ENCODE measurements at regions not wholly inside any gene's neighbourhood (a gene's known extent, or its start where the extent isn't known, plus 50 kb on each side); places are given as distances from the start of the nearest gene placed in this dataset.

DNA sequence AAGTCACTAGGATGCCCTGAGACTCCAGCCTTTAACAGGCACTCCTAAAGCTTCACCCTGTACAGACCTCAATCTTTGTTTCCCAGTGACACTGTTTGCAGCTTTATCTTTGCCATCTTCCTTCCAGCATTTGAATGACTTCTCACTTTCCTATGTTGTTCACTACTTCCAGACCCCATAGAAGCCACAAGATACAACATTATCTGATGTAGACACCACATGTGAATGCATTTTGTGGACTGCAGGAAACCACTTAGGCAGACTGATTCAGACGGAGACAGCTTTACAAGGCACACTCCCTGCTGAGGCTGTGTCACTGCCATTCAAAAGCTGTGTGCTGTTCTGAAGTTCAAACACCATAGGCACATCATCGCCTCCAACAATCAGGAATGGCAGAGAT lies 67.3 kb upstream of the SPATS2L start:
- Histone ChIP-seq H2BK12ac (ENCODE audit: low read length) (no peak overlapping the region), H2BK120ac (ENCODE audit: low read depth, low read length) (no peak overlapping the region), H3K4ac (ENCODE audit: low read length) (no peak overlapping the region), H3K4me2 (ENCODE audit: insufficient read depth, low read length, poor library complexity, severe bottlenecking) (no peak overlapping the region), H2AFZ (ENCODE audit: low read length) (no peak overlapping the region), H3K23ac (ENCODE audit: low read depth, low read length, poor library complexity) (no peak overlapping the region), H3K9me3 (replicated peaks in 1 of 2; ENCODE audit: control insufficient read depth in 2 of 2, insufficient read depth in 1 of 2, low read depth in 1 of 2, low read length in 2 of 2) (no peaks in the 10 kb centered on the region), H2BK5ac (ENCODE audit: low read length) (no peak overlapping the region), H3K79me1 (ENCODE audit: low read depth, low read length) (no peaks in the 10 kb centered on the region), H3K27me3 (ENCODE audit: control insufficient read depth in 3 of 3, insufficient read depth in 3 of 3, low read depth in 1 of 3, low read length in 3 of 3) (no peaks in the 10 kb centered on the region), H2AK5ac (ENCODE audit: low read depth, low read length) (no peak overlapping the region), H3K36me3 (replicated peaks in 1 of 2; ENCODE audit: control insufficient read depth in 2 of 2, insufficient read depth in 2 of 2, low read length in 2 of 2) (no peaks in the 10 kb centered on the region), H3K4me3 (ENCODE audit: low read length in 2 of 2) (no peak overlapping the region), H3K4me1 (ENCODE audit: control insufficient read depth in 2 of 2, insufficient read depth in 1 of 2, low read depth in 1 of 2, low read length in 2 of 2) (no peaks in the 10 kb centered on the region), H2BK15ac (ENCODE audit: low read length) (no peak overlapping the region), H3K18ac (ENCODE audit: low read length) (no peak overlapping the region), H4K91ac (ENCODE audit: low read depth, low read length, poor library complexity) (no peak overlapping the region), H4K8ac (ENCODE audit: low read depth, low read length) (no peak overlapping the region), H3K14ac (ENCODE audit: low read length) (no peak overlapping the region), H3K27ac (replicated peaks; ENCODE audit: low read length) (no peak overlapping the region), H3K9ac (ENCODE audit: low read depth, low read length, poor library complexity) (no peak overlapping the region)
- no CpG with 5 or more reads among the region's 2 CpGs for WGBS, 2 donors (ENCODE audit: extremely low coverage in 2 of 2, insufficient read length in 2 of 2, insufficient replicate concordance in 1 of 2)
- DNase-seq (ENCODE audit: low spot score): peak; percentile 5

DNA sequence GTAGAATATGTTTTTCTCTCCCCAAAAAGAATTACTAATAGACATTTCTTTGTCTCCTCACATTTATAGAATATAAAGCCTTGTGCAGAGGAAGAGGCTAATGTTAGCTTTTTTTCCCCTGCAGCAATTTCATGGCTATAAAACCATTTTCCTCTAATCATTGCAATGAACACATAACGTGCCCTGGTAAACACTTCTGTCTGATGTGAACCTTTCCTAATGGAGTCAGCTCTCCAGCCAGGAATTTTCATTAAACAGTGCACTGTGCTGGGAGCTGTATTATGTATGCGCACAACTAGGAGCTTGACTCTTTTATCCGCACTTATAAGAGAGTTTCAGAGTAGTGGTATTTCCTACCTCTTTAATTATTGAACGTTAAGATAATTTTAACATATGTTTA lies 63.9 kb upstream of the SPATS2L start:
- H3K79me1 ChIP-seq (ENCODE audit: low read depth, low read length): no peaks in the 10 kb centered on the region
- H3K9ac ChIP-seq (ENCODE audit: low read depth, low read length, poor library complexity): no peak overlapping the region
- no peaks in the 10 kb centered on the region for H3K4me1 ChIP-seq (ENCODE audit: control insufficient read depth in 2 of 2, insufficient read depth in 1 of 2, low read depth in 1 of 2, low read length in 2 of 2)
- no peak overlapping the region for H3K4me2 ChIP-seq (ENCODE audit: insufficient read depth, low read length, poor library complexity, severe bottlenecking)
- H3K27ac ChIP-seq (replicated peaks; ENCODE audit: low read length): no peak overlapping the region
- H4K8ac ChIP-seq (ENCODE audit: low read depth, low read length): no peak overlapping the region
- no peak for DNase-seq (ENCODE audit: low spot score)
- H3K27me3 ChIP-seq (ENCODE audit: control insufficient read depth in 3 of 3, insufficient read depth in 3 of 3, low read depth in 1 of 3, low read length in 3 of 3): no peaks in the 10 kb centered on the region
- H2BK5ac ChIP-seq (ENCODE audit: low read length): no peak overlapping the region
- H3K23ac ChIP-seq (ENCODE audit: low read depth, low read length, poor library complexity): no peak overlapping the region
- H4K91ac ChIP-seq (ENCODE audit: low read depth, low read length, poor library complexity): no peak overlapping the region
- no peak overlapping the region for H2AK5ac ChIP-seq (ENCODE audit: low read depth, low read length)
- no peak overlapping the region for H2AFZ ChIP-seq (ENCODE audit: low read length)
- H3K4me3 ChIP-seq (ENCODE audit: low read length in 2 of 2): no peak overlapping the region
- H2BK120ac ChIP-seq (ENCODE audit: low read depth, low read length): no peak overlapping the region
- no peak overlapping the region for H3K14ac ChIP-seq (ENCODE audit: low read length)
- H3K4ac ChIP-seq (ENCODE audit: low read length): no peak overlapping the region
- H2BK15ac ChIP-seq (ENCODE audit: low read length): no peak overlapping the region
- H3K18ac ChIP-seq (ENCODE audit: low read length): no peak overlapping the region
- H3K9me3 ChIP-seq (replicated peaks in 1 of 2; ENCODE audit: control insufficient read depth in 2 of 2, insufficient read depth in 1 of 2, low read depth in 1 of 2, low read length in 2 of 2): no peaks in the 10 kb centered on the region
- H2BK12ac ChIP-seq (ENCODE audit: low read length): no peak overlapping the region
- WGBS, 2 donors (ENCODE audit: extremely low coverage in 2 of 2, insufficient read length in 2 of 2, insufficient replicate concordance in 1 of 2): no CpG with 5 or more reads among the region's 4 CpGs
- no peaks in the 10 kb centered on the region for H3K36me3 ChIP-seq (replicated peaks in 1 of 2; ENCODE audit: control insufficient read depth in 2 of 2, insufficient read depth in 2 of 2, low read length in 2 of 2)

DNA sequence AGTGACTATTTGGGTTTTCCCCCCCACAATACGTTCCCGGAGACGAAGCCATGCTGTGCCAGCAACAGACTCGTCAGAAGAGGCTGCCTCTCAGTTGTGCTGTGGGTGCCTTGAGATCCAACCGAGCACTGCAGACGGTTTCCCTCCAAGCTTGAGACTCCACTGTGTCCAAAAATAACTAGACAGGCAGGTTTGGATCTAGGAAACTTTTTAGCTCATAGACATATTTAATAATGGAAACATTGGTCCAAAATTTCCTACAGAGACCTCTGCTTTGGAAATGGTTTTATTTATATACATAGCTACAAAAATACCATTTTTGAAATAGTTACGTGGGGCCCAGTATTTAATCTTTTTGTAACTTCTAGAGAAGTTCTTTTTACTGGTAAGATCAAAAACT lies 63.1 kb upstream of the SPATS2L start:
- no peaks in the 10 kb centered on the region for H3K79me1 ChIP-seq (ENCODE audit: low read depth, low read length)
- WGBS, 2 donors (ENCODE audit: extremely low coverage in 2 of 2, insufficient read length in 2 of 2, insufficient replicate concordance in 1 of 2): no CpG with 5 or more reads among the region's 7 CpGs
- H3K14ac ChIP-seq (ENCODE audit: low read length): no peak overlapping the region
- H3K4me2 ChIP-seq (ENCODE audit: insufficient read depth, low read length, poor library complexity, severe bottlenecking): no peak overlapping the region
- no peak overlapping the region for H3K4ac ChIP-seq (ENCODE audit: low read length)
- no peaks in the 10 kb centered on the region for H3K9me3 ChIP-seq (replicated peaks in 1 of 2; ENCODE audit: control insufficient read depth in 2 of 2, insufficient read depth in 1 of 2, low read depth in 1 of 2, low read length in 2 of 2)
- no peak for DNase-seq (ENCODE audit: low spot score)
- H3K4me3 ChIP-seq (ENCODE audit: low read length in 2 of 2): no peak overlapping the region
- H2AFZ ChIP-seq (ENCODE audit: low read length): no peak overlapping the region
- H2BK120ac ChIP-seq (ENCODE audit: low read depth, low read length): no peak overlapping the region
- H3K4me1 ChIP-seq (ENCODE audit: control insufficient read depth in 2 of 2, insufficient read depth in 1 of 2, low read depth in 1 of 2, low read length in 2 of 2): no peaks in the 10 kb centered on the region
- no peaks in the 10 kb centered on the region for H3K27me3 ChIP-seq (ENCODE audit: control insufficient read depth in 3 of 3, insufficient read depth in 3 of 3, low read depth in 1 of 3, low read length in 3 of 3)
- H3K23ac ChIP-seq (ENCODE audit: low read depth, low read length, poor library complexity): no peak overlapping the region
- no peak overlapping the region for H4K8ac ChIP-seq (ENCODE audit: low read depth, low read length)
- H2BK15ac ChIP-seq (ENCODE audit: low read length): no peak overlapping the region
- no peak overlapping the region for H2BK12ac ChIP-seq (ENCODE audit: low read length)
- no peak overlapping the region for H3K27ac ChIP-seq (replicated peaks; ENCODE audit: low read length)
- no peak overlapping the region for H3K18ac ChIP-seq (ENCODE audit: low read length)
- no peaks in the 10 kb centered on the region for H3K36me3 ChIP-seq (replicated peaks in 1 of 2; ENCODE audit: control insufficient read depth in 2 of 2, insufficient read depth in 2 of 2, low read length in 2 of 2)
- no peak overlapping the region for H3K9ac ChIP-seq (ENCODE audit: low read depth, low read length, poor library complexity)
- no peak overlapping the region for H4K91ac ChIP-seq (ENCODE audit: low read depth, low read length, poor library complexity)
- H2AK5ac ChIP-seq (ENCODE audit: low read depth, low read length): no peak overlapping the region
- no peak overlapping the region for H2BK5ac ChIP-seq (ENCODE audit: low read length)

DNA sequence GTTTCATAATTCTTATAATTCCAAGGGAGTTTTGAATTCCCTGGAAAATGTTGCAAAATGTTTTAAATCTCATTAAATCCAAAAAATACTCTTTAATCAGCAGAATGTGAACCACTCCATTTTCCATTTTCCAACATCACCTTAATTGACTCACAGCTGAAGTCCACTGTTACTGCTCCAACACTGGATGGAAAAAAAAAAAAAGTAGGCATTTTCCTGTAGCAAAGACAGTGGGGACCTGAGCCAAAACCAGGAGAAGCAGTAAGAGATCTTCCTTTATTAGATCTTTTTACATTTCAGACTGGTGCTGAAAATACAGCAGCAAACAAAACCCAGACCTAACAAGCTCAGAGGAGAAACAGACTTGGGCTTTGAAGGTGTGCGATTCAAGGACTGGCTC lies 62.4 kb upstream of the SPATS2L start:
- Histone ChIP-seq H3K27ac (replicated peaks; ENCODE audit: low read length) (no peak overlapping the region), H2BK120ac (ENCODE audit: low read depth, low read length) (no peak overlapping the region)

More for the DNA sequence above, 62.4 kb upstream of the SPATS2L start:
- H3K9ac ChIP-seq (ENCODE audit: low read depth, low read length, poor library complexity): no peak overlapping the region
- no peak overlapping the region for H2BK15ac ChIP-seq (ENCODE audit: low read length)
- no peak overlapping the region for H2BK12ac ChIP-seq (ENCODE audit: low read length)
- no peak overlapping the region for H3K14ac ChIP-seq (ENCODE audit: low read length)
- no peak overlapping the region for H3K4me2 ChIP-seq (ENCODE audit: insufficient read depth, low read length, poor library complexity, severe bottlenecking)
- no peak overlapping the region for H3K23ac ChIP-seq (ENCODE audit: low read depth, low read length, poor library complexity)
- H3K36me3 ChIP-seq (replicated peaks in 1 of 2; ENCODE audit: control insufficient read depth in 2 of 2, insufficient read depth in 2 of 2, low read length in 2 of 2): no peaks in the 10 kb centered on the region
- no peaks in the 10 kb centered on the region for H3K79me1 ChIP-seq (ENCODE audit: low read depth, low read length)
- no peak for DNase-seq (ENCODE audit: low spot score)
- no peaks in the 10 kb centered on the region for H3K9me3 ChIP-seq (replicated peaks in 1 of 2; ENCODE audit: control insufficient read depth in 2 of 2, insufficient read depth in 1 of 2, low read depth in 1 of 2, low read length in 2 of 2)
- H3K4me3 ChIP-seq (ENCODE audit: low read length in 2 of 2): no peak overlapping the region
- H3K18ac ChIP-seq (ENCODE audit: low read length): no peak overlapping the region
- no peak overlapping the region for H2AFZ ChIP-seq (ENCODE audit: low read length)
- H4K91ac ChIP-seq (ENCODE audit: low read depth, low read length, poor library complexity): no peak overlapping the region
- H3K27me3 ChIP-seq (ENCODE audit: control insufficient read depth in 3 of 3, insufficient read depth in 3 of 3, low read depth in 1 of 3, low read length in 3 of 3): no peaks in the 10 kb centered on the region
- no CpG with 5 or more reads among the region's 1 CpG for WGBS, 2 donors (ENCODE audit: extremely low coverage in 2 of 2, insufficient read length in 2 of 2, insufficient replicate concordance in 1 of 2)
- no peak overlapping the region for H3K4ac ChIP-seq (ENCODE audit: low read length)
- no peak overlapping the region for H2BK5ac ChIP-seq (ENCODE audit: low read length)
- H4K8ac ChIP-seq (ENCODE audit: low read depth, low read length): no peak overlapping the region
- H2AK5ac ChIP-seq (ENCODE audit: low read depth, low read length): no peak overlapping the region
- no peaks in the 10 kb centered on the region for H3K4me1 ChIP-seq (ENCODE audit: control insufficient read depth in 2 of 2, insufficient read depth in 1 of 2, low read depth in 1 of 2, low read length in 2 of 2)

Measured in neuronal stem cell (in vitro differentiated cells).